ENCODE measurements at regions not wholly inside any gene's neighbourhood (a gene's known extent, or its start where the extent isn't known, plus 50 kb on each side); places are given as distances from the start of the nearest gene placed in this dataset.

DNA sequence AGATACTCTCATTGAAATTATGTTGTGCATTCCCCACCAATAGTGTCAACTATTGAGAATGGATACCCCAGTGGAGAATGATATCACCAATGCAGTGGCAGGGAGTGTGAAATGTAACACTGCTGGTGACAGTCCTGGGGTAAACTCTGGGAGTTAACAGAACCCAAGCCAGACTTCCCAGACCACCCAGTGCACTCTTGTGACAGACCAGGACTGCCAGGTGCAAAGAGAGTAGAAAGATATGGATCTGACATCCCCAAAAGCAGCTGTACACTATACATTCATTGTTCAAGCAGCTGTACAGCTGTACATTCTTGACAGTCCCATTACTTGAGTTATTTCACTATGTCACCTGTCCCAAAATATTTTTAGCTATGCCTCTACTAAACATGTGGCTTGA lies 886.6 kb downstream of the DIAPH3 start:
- BruUV-seq (replicated peaks) = no TSS peak
- Mint-ChIP-seq H3K4me3 (ENCODE audit: unreplicated experiment) (no peak overlapping the region), H3K36me3 (ENCODE audit: insufficient read depth, unreplicated experiment) (no peaks in the 10 kb centered on the region), H3K27me3 (ENCODE audit: insufficient read depth, unreplicated experiment) (peaks cover 97% of the 10 kb centered on the region), H3K9me3 (ENCODE audit: unreplicated experiment) (no peaks in the 10 kb centered on the region), H3K27ac (ENCODE audit: low read depth, unreplicated experiment) (no peak overlapping the region), H3K4me1 (ENCODE audit: insufficient read depth, unreplicated experiment) (no peaks in the 10 kb centered on the region)
- CTCF ChIA-PET = interaction anchor here (0.6 kb wide), 1 partner anchor 27 kb away, joined by 4 read pairs; no protein-coding TSS in a partner anchor
- TF ChIP-seq CTCF (IDR thresholded peaks at IDR 0.05; ENCODE audit: unreplicated experiment) = no peak
- POLR2A ChIA-PET = no interaction called here
- DNase-seq (ENCODE audit: unreplicated experiment) = no peak
- intact Hi-C loops (cut with micrococcal nuclease) = no loop called here

- CTCF ChIA-PET = interaction anchor here (1.1 kb wide), 1 partner anchor 12 kb away, joined by 3 read pairs; no protein-coding TSS in a partner anchor
- POLR2A ChIA-PET = no interaction called here
- intact Hi-C loops (cut with micrococcal nuclease) = no loop called here
- H3K27ac Mint-ChIP-seq (ENCODE audit: low read depth, unreplicated experiment) = no peak overlapping the region
- H3K9me3 Mint-ChIP-seq (ENCODE audit: unreplicated experiment) = no peaks in the 10 kb centered on the region
- no peak overlapping the region for H3K4me3 Mint-ChIP-seq (ENCODE audit: unreplicated experiment)
- no peak for DNase-seq (ENCODE audit: unreplicated experiment)
- peaks cover 90% of the 10 kb centered on the region for H3K27me3 Mint-ChIP-seq (ENCODE audit: insufficient read depth, unreplicated experiment)
- no peak for TF ChIP-seq CTCF (IDR thresholded peaks at IDR 0.05; ENCODE audit: unreplicated experiment)
- H3K36me3 Mint-ChIP-seq (ENCODE audit: insufficient read depth, unreplicated experiment) = no peaks in the 10 kb centered on the region
- no peaks in the 10 kb centered on the region for H3K4me1 Mint-ChIP-seq (ENCODE audit: insufficient read depth, unreplicated experiment)
- BruUV-seq (replicated peaks) = no TSS peak
These were observed 884.7 kb downstream of the DIAPH3 start for GRCh38 chr13:59279028-59279427.

DNA sequence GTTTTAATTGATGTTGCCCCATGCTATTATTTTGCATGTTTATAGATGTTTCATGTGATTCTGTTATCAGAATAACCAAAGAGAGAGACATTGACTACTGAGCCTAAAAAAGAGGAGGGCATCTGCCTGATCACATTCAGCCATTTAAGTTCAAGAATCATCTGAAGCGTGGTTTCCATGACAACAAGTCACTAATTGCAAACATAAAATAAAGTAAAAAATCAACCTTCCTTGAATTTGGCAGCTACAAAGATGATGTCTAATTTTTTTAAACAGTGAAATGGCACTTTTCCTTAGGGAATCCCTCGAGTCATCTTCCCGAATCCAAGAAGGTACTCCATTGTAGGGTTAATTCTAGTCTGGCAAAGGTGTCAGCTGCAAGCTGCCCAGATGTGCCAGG lies 884.2 kb downstream of the DIAPH3 start:
- no peak overlapping the region for H3K4me3 Mint-ChIP-seq (ENCODE audit: unreplicated experiment)
- no TSS peak for BruUV-seq (replicated peaks)
- H3K27ac Mint-ChIP-seq (ENCODE audit: low read depth, unreplicated experiment) = no peak overlapping the region
- H3K4me1 Mint-ChIP-seq (ENCODE audit: insufficient read depth, unreplicated experiment) = no peaks in the 10 kb centered on the region
- H3K36me3 Mint-ChIP-seq (ENCODE audit: insufficient read depth, unreplicated experiment) = no peaks in the 10 kb centered on the region
- DNase-seq (ENCODE audit: unreplicated experiment) = no peak
- H3K9me3 Mint-ChIP-seq (ENCODE audit: unreplicated experiment) = no peaks in the 10 kb centered on the region
- ChIA-PET CTCF (interaction anchor here (1.1 kb wide), 1 partner anchor 11 kb away, joined by 3 read pairs; no protein-coding TSS in a partner anchor), POLR2A (no interaction called here)
- H3K27me3 Mint-ChIP-seq (ENCODE audit: insufficient read depth, unreplicated experiment) = peaks cover 90% of the 10 kb centered on the region
- no peak for TF ChIP-seq CTCF (IDR thresholded peaks at IDR 0.05; ENCODE audit: unreplicated experiment)
- intact Hi-C loops (cut with micrococcal nuclease) = no loop called here

GRCh38 chr13:59280297-59280696 lies 883.4 kb downstream of the DIAPH3 start:
- no peaks in the 10 kb centered on the region for H3K4me1 Mint-ChIP-seq (ENCODE audit: insufficient read depth, unreplicated experiment)
- no TSS peak for BruUV-seq (replicated peaks)
- intact Hi-C loops (cut with micrococcal nuclease) = no loop called here
- CTCF ChIA-PET = no interaction called here
- no peaks in the 10 kb centered on the region for H3K36me3 Mint-ChIP-seq (ENCODE audit: insufficient read depth, unreplicated experiment)
- H3K4me3 Mint-ChIP-seq (ENCODE audit: unreplicated experiment) = no peak overlapping the region
- no peaks in the 10 kb centered on the region for H3K9me3 Mint-ChIP-seq (ENCODE audit: unreplicated experiment)
- H3K27me3 Mint-ChIP-seq (ENCODE audit: insufficient read depth, unreplicated experiment) = peaks cover 90% of the 10 kb centered on the region
- POLR2A ChIA-PET = no interaction called here
- TF ChIP-seq CTCF (IDR thresholded peaks at IDR 0.05; ENCODE audit: unreplicated experiment) = no peak
- DNase-seq (ENCODE audit: unreplicated experiment) = no peak
- H3K27ac Mint-ChIP-seq (ENCODE audit: low read depth, unreplicated experiment) = no peak overlapping the region
